ENCODE measurements at regions not wholly inside any gene's neighbourhood (a gene's known extent, or its start where the extent isn't known, plus 50 kb on each side); places are given as distances from the start of the nearest gene placed in this dataset.

DNA sequence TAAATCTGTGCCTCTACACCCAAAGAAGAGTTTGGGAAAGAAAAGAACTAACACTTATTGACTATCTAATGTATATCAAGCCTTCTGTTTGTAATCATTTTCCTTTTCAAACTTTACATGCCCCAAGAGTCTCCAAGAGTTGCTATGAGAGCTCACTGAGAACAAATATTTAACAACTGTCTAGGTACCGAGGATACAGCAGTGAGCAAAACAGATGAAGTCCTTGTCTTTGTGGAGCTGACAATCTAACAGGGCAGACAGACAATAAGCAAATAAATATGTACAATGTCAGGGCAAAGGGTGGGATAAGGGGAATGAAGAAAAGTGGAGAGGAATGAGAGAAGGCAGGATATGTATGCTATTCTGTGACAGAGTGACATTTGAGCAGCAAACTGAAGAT is 64.8 kb upstream of the KSR1 start:
- no peak for DNase-seq (ENCODE audit: low spot score)

DNA sequence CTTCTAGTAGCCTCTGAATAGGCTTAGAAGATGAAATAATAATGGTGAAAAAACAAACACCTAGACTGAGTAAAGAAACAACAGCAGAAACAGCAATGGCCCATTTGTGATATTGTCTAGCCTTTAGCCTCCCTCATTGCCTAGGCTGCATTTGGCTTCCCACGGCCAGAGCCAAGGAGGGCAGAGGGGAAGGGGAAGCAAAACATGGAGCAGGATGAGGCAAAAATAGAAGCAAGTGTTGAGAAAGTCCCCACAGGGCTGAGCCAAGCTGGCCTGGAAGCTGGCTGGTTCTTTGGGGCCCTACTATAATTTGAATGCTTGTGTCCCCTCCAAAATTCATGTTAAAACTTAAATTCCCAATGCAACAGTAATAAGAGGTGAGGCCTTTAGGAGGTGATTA is 60.2 kb upstream of the KSR1 start:
- no peak for DNase-seq (ENCODE audit: low spot score)

DNA sequence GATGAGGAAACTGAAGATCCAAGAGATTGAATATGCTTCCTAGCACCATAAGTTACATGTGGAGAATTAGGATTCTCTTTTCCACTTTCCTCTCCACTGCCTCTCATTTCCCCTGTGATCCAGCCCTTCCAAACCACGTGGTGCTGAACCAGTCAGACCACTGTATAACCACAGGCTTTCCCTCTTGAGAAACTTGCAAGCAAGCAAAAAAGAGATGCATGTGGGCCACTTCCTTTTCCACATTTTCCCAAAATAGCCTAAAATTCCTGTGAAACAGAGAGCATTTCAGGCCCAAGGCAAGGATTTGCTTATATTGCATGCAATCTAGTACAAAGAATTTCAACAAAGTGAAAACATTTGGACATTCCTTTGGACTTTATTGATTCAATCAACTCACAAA is 59.3 kb upstream of the KSR1 start:
- DNase-seq (ENCODE audit: low spot score) = no peak

DNA sequence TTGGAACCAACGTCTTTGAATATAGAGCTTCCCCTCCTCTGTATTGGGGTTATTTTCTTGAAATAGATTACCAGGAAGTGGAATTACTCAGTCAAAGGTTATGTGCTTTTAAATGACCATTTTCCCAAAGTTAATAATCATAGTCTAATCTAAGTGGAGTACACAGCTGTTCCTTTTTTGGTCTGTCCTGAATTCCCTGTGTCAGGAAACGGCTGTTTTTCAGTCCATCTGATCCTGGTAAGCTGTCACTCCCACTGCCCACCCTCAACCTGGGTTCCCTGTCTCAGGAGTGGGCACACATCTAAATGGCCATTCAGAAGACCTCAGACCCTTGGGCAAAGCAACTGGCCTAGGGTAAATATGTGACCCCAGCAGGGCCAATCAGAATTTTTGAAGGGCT is 57.6 kb upstream of the KSR1 start:
- no peak for DNase-seq (ENCODE audit: low spot score)

DNA sequence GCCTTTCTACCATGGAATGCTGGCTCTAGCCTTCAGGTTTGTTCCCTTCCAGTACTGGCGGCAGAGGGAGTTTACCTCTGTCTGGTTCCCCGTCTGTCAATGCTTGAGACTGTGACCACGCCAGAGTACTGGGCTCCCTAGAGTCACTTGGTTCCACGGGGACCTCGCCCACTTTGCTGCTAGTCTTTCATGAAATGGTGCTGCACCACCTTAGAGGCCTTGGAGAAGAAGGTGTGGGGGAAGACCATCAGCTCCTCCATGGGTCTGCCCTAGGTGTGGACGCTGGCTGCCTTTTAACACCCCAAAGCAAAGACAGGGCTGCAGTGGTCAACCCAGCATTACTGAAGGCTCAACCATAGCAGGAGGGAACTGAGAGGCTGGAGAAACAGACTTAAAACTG is 55.3 kb upstream of the KSR1 start:
- DNase-seq (ENCODE audit: low spot score) = no peak

DNA sequence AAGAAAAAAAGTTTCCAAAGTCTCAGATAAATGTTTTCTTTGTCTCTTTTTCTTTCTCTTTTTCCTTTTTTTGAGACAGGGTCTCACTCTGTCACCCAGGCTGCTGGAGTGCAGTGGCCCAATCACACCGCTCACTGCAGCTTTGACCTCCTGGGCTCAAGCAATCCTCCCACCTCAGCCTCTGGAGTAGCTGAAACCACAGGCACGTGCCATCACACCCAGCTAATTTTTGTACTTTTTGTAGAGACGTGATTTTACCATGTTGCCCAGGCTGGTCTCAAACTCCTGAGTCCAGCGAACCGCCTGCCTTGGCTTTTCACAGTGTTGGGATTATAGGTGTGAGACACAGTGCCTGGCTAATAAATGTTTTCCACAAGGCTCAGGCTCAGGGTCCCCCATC is 53.3 kb upstream of the KSR1 start:
- DNase-seq (ENCODE audit: low spot score) = no peak

DNA sequence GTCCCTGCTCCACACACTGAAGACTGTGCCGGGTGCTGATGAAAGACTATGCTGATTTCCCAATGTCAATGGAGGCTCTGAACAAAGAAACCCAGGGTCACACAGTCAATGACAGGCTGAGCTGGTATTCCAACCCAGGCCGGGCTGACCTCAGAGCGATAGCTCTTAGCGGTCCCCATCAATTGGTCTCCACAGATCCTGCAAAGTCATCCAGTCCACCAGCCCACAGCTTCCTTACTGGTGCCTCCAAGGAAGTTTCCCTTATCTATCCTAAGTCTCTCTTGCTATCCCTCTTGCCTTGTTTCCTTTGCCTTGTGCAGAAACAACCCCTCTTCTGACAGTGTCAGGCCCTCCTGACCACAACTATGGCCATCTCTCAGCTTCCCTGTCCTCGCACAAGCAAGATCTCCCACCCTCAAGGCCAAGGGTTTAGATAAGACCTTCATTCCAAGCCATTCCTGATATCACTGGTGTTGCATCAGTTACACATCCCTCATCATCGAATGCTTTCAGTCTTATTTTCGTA is 52.7 kb upstream of the KSR1 start:
- no peak for DNase-seq (ENCODE audit: low spot score)

DNA sequence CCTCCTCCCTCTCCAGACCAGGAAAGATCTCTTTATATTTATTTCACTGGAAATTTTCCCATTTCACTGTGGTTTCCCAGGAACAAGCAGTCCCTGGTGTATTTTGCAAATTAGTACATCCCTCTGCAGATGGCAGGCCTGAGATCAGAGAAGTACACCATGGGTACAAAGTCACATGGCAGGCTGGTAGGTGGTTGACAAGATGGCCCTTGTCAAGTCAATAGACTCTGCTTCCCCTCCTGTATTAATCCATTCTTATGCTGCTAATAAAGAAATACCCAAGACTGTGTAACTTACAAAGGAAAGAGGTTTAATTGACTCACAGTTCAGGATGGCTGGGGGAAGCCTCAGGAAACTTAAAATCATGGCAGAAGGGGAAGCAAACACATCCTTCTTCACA is 51.6 kb upstream of the KSR1 start:
- DNase-seq (ENCODE audit: low spot score) = no peak

Data from SW480 (cell line).